Skeletal muscle tissue (tissue), 3 donors: ENCODE measurements at regions not wholly inside any gene's neighbourhood (a gene's known extent, or its start where the extent isn't known, plus 50 kb on each side); places are given as distances from the start of the nearest gene placed in this dataset.

ENCODE experiments used
- H3K27ac ChIP-seq: one replicate; pipeline ENCODE4 v1.7.0; 2013; ENCODE audit warnings: mild to moderate bottlenecking, low read depth, low read length, inconsistent platforms
- H3K27me3 ChIP-seq, 3 donors: one replicate each; pipeline ENCODE4 v1.7.0; 2013; ENCODE audit warnings: low read length in 3 of 3; ENCODE audit not compliant: control insufficient read depth in 3 of 3, insufficient read depth in 3 of 3
- H3K36me3 ChIP-seq, 3 donors: one replicate each; pipeline ENCODE4 v1.7.0; 2013; ENCODE audit warnings: low read length in 3 of 3; ENCODE audit not compliant: control insufficient read depth in 3 of 3, insufficient read depth in 3 of 3
- H3K4me1 ChIP-seq, 3 donors: one replicate each; pipeline ENCODE4 v1.7.0; 2013; ENCODE audit warnings: low read length in 3 of 3, mild to moderate bottlenecking in 3 of 3; ENCODE audit not compliant: control insufficient read depth in 3 of 3, insufficient read depth in 3 of 3
- H3K4me3 ChIP-seq, 3 donors: one replicate each; pipeline ENCODE4 v1.7.0; 2013; ENCODE audit warnings: low read length in 3 of 3
- H3K9ac ChIP-seq, 3 donors: one replicate each; pipeline ENCODE4 v1.7.0; 2013; ENCODE audit warnings: low read length in 3 of 3, mild to moderate bottlenecking in 3 of 3, moderate library complexity in 2 of 3, low read depth in 1 of 3
- H3K9me3 ChIP-seq, 3 donors: one replicate each; pipeline ENCODE4 v1.7.0; 2013; ENCODE audit warnings: low read length in 3 of 3; ENCODE audit not compliant: control insufficient read depth in 3 of 3
- donor health status: Osteomylitis.

GRCh38 chr2:15043336-15044058 is 411.0 kb downstream of the LRATD1 start:
- Histone ChIP-seq H3K9ac (no peak overlapping the region), H3K27ac (no peak overlapping the region), H3K36me3 (no peaks in the 10 kb centered on the region)

DNA sequence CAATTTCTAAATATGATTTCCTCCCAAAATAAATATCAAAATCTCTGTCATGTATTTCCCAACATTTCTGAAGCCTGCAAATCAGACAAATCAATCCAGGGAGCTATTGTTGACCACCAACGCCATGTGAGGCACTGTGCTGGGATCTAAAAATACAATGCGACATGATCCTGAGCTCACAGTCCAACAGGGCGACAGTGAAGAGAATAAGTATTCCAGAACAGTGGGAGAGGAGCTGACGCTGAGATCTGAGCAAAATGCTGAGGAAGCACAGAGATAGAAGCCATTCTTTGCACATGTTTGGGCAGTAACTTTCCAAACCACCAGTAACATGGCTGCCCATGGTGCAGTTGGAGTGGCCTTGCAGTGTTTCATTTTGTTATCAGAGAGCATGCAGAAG is 412.5 kb downstream of the LRATD1 start:
- Histone ChIP-seq H3K27ac (no peak overlapping the region), H3K9me3 (no peaks in the 10 kb centered on the region), H3K4me1 (peaks cover 0 to 2% (median 0%) of the 10 kb centered on the region in 3 donors), H3K36me3 (no peaks in the 10 kb centered on the region), H3K9ac (no peak overlapping the region), H3K4me3 (peak overlapping the region in 1 of 3 donors; percentile 0), H3K27me3 (no peaks in the 10 kb centered on the region)

More at GRCh38 chr2:15043336-15044058, 411.0 kb downstream of the LRATD1 start:
- no peaks in the 10 kb centered on the region for H3K27me3 ChIP-seq
- H3K4me1 ChIP-seq: peaks cover 0 to 2% (median 0%) of the 10 kb centered on the region in 3 donors
- no peaks in the 10 kb centered on the region for H3K9me3 ChIP-seq
- H3K4me3 ChIP-seq: no peak overlapping the region

DNA sequence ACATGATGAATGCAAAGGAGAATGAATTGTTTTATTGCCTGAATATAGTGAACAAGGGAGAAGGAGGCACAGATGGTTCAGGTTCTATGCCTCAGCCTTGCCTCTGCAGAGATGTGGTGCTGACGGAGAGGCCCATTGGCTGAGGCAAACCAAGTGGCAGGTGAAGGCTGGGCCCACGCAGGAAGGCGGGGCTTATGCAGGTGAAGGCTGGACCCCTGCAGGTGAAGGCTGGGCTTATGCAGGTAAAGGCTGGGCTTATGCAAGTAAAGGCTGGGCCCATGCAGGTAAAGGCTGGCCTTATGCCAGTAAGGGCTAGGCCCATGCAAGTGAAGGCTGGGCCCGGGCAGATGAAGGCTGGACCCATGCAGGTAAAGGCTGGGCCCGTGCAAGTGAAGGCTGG is 414.7 kb downstream of the LRATD1 start:
- H3K27me3 ChIP-seq: no peaks in the 10 kb centered on the region
- no peaks in the 10 kb centered on the region for H3K36me3 ChIP-seq
- no peaks in the 10 kb centered on the region for H3K9me3 ChIP-seq
- no peak overlapping the region for H3K4me3 ChIP-seq
- H3K27ac ChIP-seq: no peak overlapping the region
- no peak overlapping the region for H3K9ac ChIP-seq
- H3K4me1 ChIP-seq: no peaks in the 10 kb centered on the region

GRCh38 chr2:15048000-15048399 is 415.5 kb downstream of the LRATD1 start:
- Histone ChIP-seq H3K36me3 (no peaks in the 10 kb centered on the region), H3K27me3 (no peaks in the 10 kb centered on the region), H3K27ac (no peak overlapping the region), H3K9me3 (no peaks in the 10 kb centered on the region), H3K4me1 (no peaks in the 10 kb centered on the region), H3K4me3 (no peak overlapping the region), H3K9ac (no peak overlapping the region)

GRCh38 chr2:15049096-15049993 is 416.8 kb downstream of the LRATD1 start:
- H3K9ac ChIP-seq: no peak overlapping the region

GRCh38 chr2:15050483-15050882 is 418.0 kb downstream of the LRATD1 start:
- no peaks in the 10 kb centered on the region for H3K27me3 ChIP-seq
- no peak overlapping the region for H3K27ac ChIP-seq
- H3K9me3 ChIP-seq: no peaks in the 10 kb centered on the region
- no peaks in the 10 kb centered on the region for H3K36me3 ChIP-seq
- no peak overlapping the region for H3K4me3 ChIP-seq
- no peaks in the 10 kb centered on the region for H3K4me1 ChIP-seq
- no peak overlapping the region for H3K9ac ChIP-seq

More at GRCh38 chr2:15049096-15049993, 416.8 kb downstream of the LRATD1 start:
- Histone ChIP-seq H3K4me3 (no peak overlapping the region), H3K27me3 (no peaks in the 10 kb centered on the region), H3K36me3 (no peaks in the 10 kb centered on the region), H3K9me3 (no peaks in the 10 kb centered on the region), H3K4me1 (no peaks in the 10 kb centered on the region), H3K27ac (no peak overlapping the region)

GRCh38 chr2:15053542-15053941 is 421.0 kb downstream of the LRATD1 start:
- H3K9me3 ChIP-seq: no peaks in the 10 kb centered on the region
- H3K9ac ChIP-seq: no peak overlapping the region
- H3K4me3 ChIP-seq: no peak overlapping the region
- no peaks in the 10 kb centered on the region for H3K4me1 ChIP-seq
- no peak overlapping the region for H3K27ac ChIP-seq
- H3K36me3 ChIP-seq: no peaks in the 10 kb centered on the region
- H3K27me3 ChIP-seq: no peaks in the 10 kb centered on the region

GRCh38 chr2:15058015-15058720 is 425.7 kb downstream of the LRATD1 start:
- Histone ChIP-seq H3K9me3 (no peaks in the 10 kb centered on the region), H3K36me3 (no peaks in the 10 kb centered on the region), H3K4me1 (no peaks in the 10 kb centered on the region), H3K27me3 (no peaks in the 10 kb centered on the region), H3K4me3 (no peak overlapping the region), H3K27ac (no peak overlapping the region), H3K9ac (no peak overlapping the region)

GRCh38 chr2:15058721-15059157 is 426.2 kb downstream of the LRATD1 start:
- Histone ChIP-seq H3K27me3 (no peaks in the 10 kb centered on the region), H3K4me3 (no peak overlapping the region), H3K9me3 (no peaks in the 10 kb centered on the region), H3K9ac (no peak overlapping the region), H3K4me1 (no peaks in the 10 kb centered on the region), H3K27ac (no peak overlapping the region), H3K36me3 (no peaks in the 10 kb centered on the region)
